ENCODE measurements at regions not wholly inside any gene's neighbourhood (a gene's known extent, or its start where the extent isn't known, plus 50 kb on each side); places are given as distances from the start of the nearest gene placed in this dataset.

GRCh38 chr21:27024301-27024700 is 57.4 kb upstream of the ADAMTS5 start:
- H3K27me3 Mint-ChIP-seq (ENCODE audit: unreplicated experiment), result no peaks in the 10 kb centered on the region
- no peak overlapping the region for H3K27ac Mint-ChIP-seq (ENCODE audit: unreplicated experiment)
- TF ChIP-seq CTCF (IDR thresholded peaks at IDR 0.05; ENCODE audit: unreplicated experiment), result no peak
- H3K36me3 Mint-ChIP-seq (ENCODE audit: insufficient read depth, unreplicated experiment), result no peaks in the 10 kb centered on the region
- H3K9me3 Mint-ChIP-seq (ENCODE audit: low read depth, unreplicated experiment), result no peaks in the 10 kb centered on the region
- intact Hi-C loops (cut with micrococcal nuclease; ENCODE audit: unreplicated experiment), result no loop called here
- no peak for DNase-seq
- H3K4me1 Mint-ChIP-seq (ENCODE audit: low read depth, unreplicated experiment), result no peaks in the 10 kb centered on the region
- CTCF ChIA-PET, result no interaction called here
- BruUV-seq (replicated peaks), result no TSS peak
- H3K4me3 Mint-ChIP-seq (ENCODE audit: low read depth, unreplicated experiment), result no peak overlapping the region

GRCh38 chr21:27023186-27023585 is 56.3 kb upstream of the ADAMTS5 start:
- intact Hi-C loops (cut with micrococcal nuclease; ENCODE audit: unreplicated experiment), result no loop called here
- no peaks in the 10 kb centered on the region for H3K9me3 Mint-ChIP-seq (ENCODE audit: low read depth, unreplicated experiment)
- H3K4me3 Mint-ChIP-seq (ENCODE audit: low read depth, unreplicated experiment), result no peak overlapping the region
- H3K27me3 Mint-ChIP-seq (ENCODE audit: unreplicated experiment), result no peaks in the 10 kb centered on the region
- no peaks in the 10 kb centered on the region for H3K36me3 Mint-ChIP-seq (ENCODE audit: insufficient read depth, unreplicated experiment)
- TF ChIP-seq CTCF (IDR thresholded peaks at IDR 0.05; ENCODE audit: unreplicated experiment), result no peak
- BruUV-seq (replicated peaks), result no TSS peak
- no peak for DNase-seq
- H3K4me1 Mint-ChIP-seq (ENCODE audit: low read depth, unreplicated experiment), result no peaks in the 10 kb centered on the region
- CTCF ChIA-PET, result no interaction called here
- no peak overlapping the region for H3K27ac Mint-ChIP-seq (ENCODE audit: unreplicated experiment)

GRCh38 chr21:27021801-27022200 is 54.9 kb upstream of the ADAMTS5 start:
- no peak overlapping the region for H3K4me3 Mint-ChIP-seq (ENCODE audit: low read depth, unreplicated experiment)
- intact Hi-C loops (cut with micrococcal nuclease; ENCODE audit: unreplicated experiment), result no loop called here
- CTCF ChIA-PET, result no interaction called here
- H3K27ac Mint-ChIP-seq (ENCODE audit: unreplicated experiment), result no peak overlapping the region
- TF ChIP-seq CTCF (IDR thresholded peaks at IDR 0.05; ENCODE audit: unreplicated experiment), result no peak
- H3K4me1 Mint-ChIP-seq (ENCODE audit: low read depth, unreplicated experiment), result no peaks in the 10 kb centered on the region
- no peaks in the 10 kb centered on the region for H3K9me3 Mint-ChIP-seq (ENCODE audit: low read depth, unreplicated experiment)
- H3K27me3 Mint-ChIP-seq (ENCODE audit: unreplicated experiment), result no peaks in the 10 kb centered on the region
- no peak for DNase-seq
- no peaks in the 10 kb centered on the region for H3K36me3 Mint-ChIP-seq (ENCODE audit: insufficient read depth, unreplicated experiment)
- no TSS peak for BruUV-seq (replicated peaks)

- Mint-ChIP-seq H3K4me3 (ENCODE audit: low read depth, unreplicated experiment) (no peak overlapping the region), H3K36me3 (ENCODE audit: insufficient read depth, unreplicated experiment) (no peaks in the 10 kb centered on the region), H3K9me3 (ENCODE audit: low read depth, unreplicated experiment) (no peaks in the 10 kb centered on the region), H3K27ac (ENCODE audit: unreplicated experiment) (no peak overlapping the region), H3K4me1 (ENCODE audit: low read depth, unreplicated experiment) (no peaks in the 10 kb centered on the region), H3K27me3 (ENCODE audit: unreplicated experiment) (no peaks in the 10 kb centered on the region)
- DNase-seq, result no peak
- BruUV-seq (replicated peaks), result no TSS peak
- TF ChIP-seq CTCF (IDR thresholded peaks at IDR 0.05; ENCODE audit: unreplicated experiment), result no peak
- intact Hi-C loops (cut with micrococcal nuclease; ENCODE audit: unreplicated experiment), result no loop called here
- CTCF ChIA-PET, result interaction anchor here (0.7 kb wide), 1 partner anchor 158 kb away, joined by 4 read pairs; no protein-coding TSS in a partner anchor
Measured at GRCh38 chr21:27021046-27021445, 54.2 kb upstream of the ADAMTS5 start.

GRCh38 chr21:27017246-27017645 is 50.4 kb upstream of the ADAMTS5 start:
- Mint-ChIP-seq H3K36me3 (ENCODE audit: insufficient read depth, unreplicated experiment) (no peaks in the 10 kb centered on the region), H3K4me3 (ENCODE audit: low read depth, unreplicated experiment) (no peak overlapping the region), H3K27ac (ENCODE audit: unreplicated experiment) (no peak overlapping the region), H3K9me3 (ENCODE audit: low read depth, unreplicated experiment) (peaks cover 2% of the 10 kb centered on the region), H3K27me3 (ENCODE audit: unreplicated experiment) (no peaks in the 10 kb centered on the region), H3K4me1 (ENCODE audit: low read depth, unreplicated experiment) (no peaks in the 10 kb centered on the region)
- CTCF ChIA-PET, result no interaction called here
- TF ChIP-seq CTCF (IDR thresholded peaks at IDR 0.05; ENCODE audit: unreplicated experiment), result no peak
- intact Hi-C loops (cut with micrococcal nuclease; ENCODE audit: unreplicated experiment), result no loop called here
- no peak for DNase-seq
- no TSS peak for BruUV-seq (replicated peaks)
